Activated T-helper 17 cell treated with anti-CD3 and anti-CD28 coated beads, Interleukin-2, amount 50 U/mL, for 72 hours (primary cell): ENCODE measurements at regions not wholly inside any gene's neighbourhood (a gene's known extent, or its start where the extent isn't known, plus 50 kb on each side); places are given as distances from the start of the nearest gene placed in this dataset.

Experiments used
- ATAC-seq: fragments of 150-1000 bp; cut with Tn5 transposase; replicated peaks from 2 replicates; pipeline ENCODE4 v1.10.0; 2021; ENCODE audit warnings: mild to moderate bottlenecking, moderate library complexity
- H3K27ac Mint-ChIP-seq: one replicate; pipeline ENCODE4 v1.8.0; 2022; ENCODE audit warnings: mixed read lengths
- H3K27me3 Mint-ChIP-seq: one replicate; pipeline ENCODE4 v1.8.0; 2022; ENCODE audit warnings: mixed read lengths
- H3K36me3 Mint-ChIP-seq: one replicate; pipeline ENCODE4 v1.8.0; 2022; ENCODE audit warnings: low read depth, mild to moderate bottlenecking, mixed read lengths
- H3K4me1 Mint-ChIP-seq: one replicate; pipeline ENCODE4 v1.8.0; 2022; ENCODE audit warnings: mixed read lengths
- H3K4me3 Mint-ChIP-seq: one replicate; pipeline ENCODE4 v1.8.0; 2022; ENCODE audit warnings: mild to moderate bottlenecking, mixed read lengths
- H3K9me3 Mint-ChIP-seq: one replicate; pipeline ENCODE4 v1.8.0; 2022; ENCODE audit warnings: mixed read lengths

- Mint-ChIP-seq H3K27ac (no peak overlapping the region), H3K4me3 (no peak overlapping the region), H3K27me3 (no peaks in the 10 kb centered on the region), H3K9me3 (peaks cover 6% of the 10 kb centered on the region), H3K36me3 (no peaks in the 10 kb centered on the region), H3K4me1 (no peaks in the 10 kb centered on the region)
- ATAC-seq: no peak
Measured at GRCh38 chr1:216905137-216905536, 181.9 kb upstream of the ESRRG start.

- H3K27me3 Mint-ChIP-seq: no peaks in the 10 kb centered on the region
- H3K27ac Mint-ChIP-seq: no peak overlapping the region
- no peaks in the 10 kb centered on the region for H3K36me3 Mint-ChIP-seq
- no peaks in the 10 kb centered on the region for H3K4me1 Mint-ChIP-seq
- H3K4me3 Mint-ChIP-seq: no peak overlapping the region
- peaks cover 6% of the 10 kb centered on the region for H3K9me3 Mint-ChIP-seq
- ATAC-seq: no peak
Measured at GRCh38 chr1:216904471-216904870, 181.2 kb upstream of the ESRRG start.

GRCh38 chr1:216903382-216903740, 180.1 kb upstream of the ESRRG start:
- Mint-ChIP-seq H3K4me1 (no peaks in the 10 kb centered on the region), H3K27me3 (no peaks in the 10 kb centered on the region), H3K36me3 (no peaks in the 10 kb centered on the region), H3K9me3 (peaks cover 6% of the 10 kb centered on the region), H3K27ac (no peak overlapping the region), H3K4me3 (no peak overlapping the region)
- no peak for ATAC-seq

GRCh38 chr1:216902669-216903381, 179.6 kb upstream of the ESRRG start:
- peaks cover 6% of the 10 kb centered on the region for H3K9me3 Mint-ChIP-seq
- H3K27me3 Mint-ChIP-seq: no peaks in the 10 kb centered on the region
- no peak overlapping the region for H3K4me3 Mint-ChIP-seq
- no peak overlapping the region for H3K27ac Mint-ChIP-seq
- no peaks in the 10 kb centered on the region for H3K4me1 Mint-ChIP-seq
- no peak for ATAC-seq
- H3K36me3 Mint-ChIP-seq: no peaks in the 10 kb centered on the region

GRCh38 chr1:216900116-216900620, 176.9 kb upstream of the ESRRG start:
- H3K4me3 Mint-ChIP-seq: no peak overlapping the region
- H3K27me3 Mint-ChIP-seq: no peaks in the 10 kb centered on the region
- no peak for ATAC-seq
- H3K9me3 Mint-ChIP-seq: peaks cover 9% of the 10 kb centered on the region
- H3K27ac Mint-ChIP-seq: no peak overlapping the region
- H3K4me1 Mint-ChIP-seq: no peaks in the 10 kb centered on the region
- H3K36me3 Mint-ChIP-seq: no peaks in the 10 kb centered on the region

GRCh38 chr1:216898801-216899200, 175.6 kb upstream of the ESRRG start:
- H3K4me3 Mint-ChIP-seq: no peak overlapping the region
- peaks cover 9% of the 10 kb centered on the region for H3K9me3 Mint-ChIP-seq
- no peaks in the 10 kb centered on the region for H3K27me3 Mint-ChIP-seq
- no peaks in the 10 kb centered on the region for H3K36me3 Mint-ChIP-seq
- ATAC-seq: no peak
- H3K4me1 Mint-ChIP-seq: no peaks in the 10 kb centered on the region
- H3K27ac Mint-ChIP-seq: no peak overlapping the region

GRCh38 chr1:216896146-216896545, 172.9 kb upstream of the ESRRG start:
- no peak overlapping the region for H3K4me3 Mint-ChIP-seq
- H3K27me3 Mint-ChIP-seq: no peaks in the 10 kb centered on the region
- H3K4me1 Mint-ChIP-seq: no peaks in the 10 kb centered on the region
- peaks cover 3% of the 10 kb centered on the region for H3K9me3 Mint-ChIP-seq
- no peak for ATAC-seq
- no peaks in the 10 kb centered on the region for H3K36me3 Mint-ChIP-seq
- no peak overlapping the region for H3K27ac Mint-ChIP-seq

- ATAC-seq: no peak
- H3K4me3 Mint-ChIP-seq: no peak overlapping the region
- H3K9me3 Mint-ChIP-seq: peaks cover 3% of the 10 kb centered on the region
Measured at GRCh38 chr1:216894494-216894893, 171.3 kb upstream of the ESRRG start.

GRCh38 chr1:216892581-216893160, 169.4 kb upstream of the ESRRG start:
- Mint-ChIP-seq H3K36me3 (no peaks in the 10 kb centered on the region), H3K4me3 (no peak overlapping the region), H3K27ac (no peak overlapping the region), H3K27me3 (no peaks in the 10 kb centered on the region), H3K4me1 (no peaks in the 10 kb centered on the region), H3K9me3 (peaks cover 3% of the 10 kb centered on the region)
- ATAC-seq: no peak

More at GRCh38 chr1:216894494-216894893, 171.3 kb upstream of the ESRRG start:
- Mint-ChIP-seq H3K36me3 (no peaks in the 10 kb centered on the region), H3K27ac (no peak overlapping the region), H3K4me1 (no peaks in the 10 kb centered on the region), H3K27me3 (no peaks in the 10 kb centered on the region)

GRCh38 chr1:216890871-216891270, 167.6 kb upstream of the ESRRG start:
- Mint-ChIP-seq H3K27ac (no peak overlapping the region), H3K36me3 (no peaks in the 10 kb centered on the region), H3K9me3 (peaks cover 7% of the 10 kb centered on the region), H3K4me3 (no peak overlapping the region), H3K4me1 (no peaks in the 10 kb centered on the region), H3K27me3 (no peaks in the 10 kb centered on the region)
- no peak for ATAC-seq

GRCh38 chr1:216888731-216889130, 165.5 kb upstream of the ESRRG start:
- ATAC-seq: no peak
- no peaks in the 10 kb centered on the region for H3K4me1 Mint-ChIP-seq
- H3K9me3 Mint-ChIP-seq: peaks cover 10% of the 10 kb centered on the region

GRCh38 chr1:216887032-216887431, 163.8 kb upstream of the ESRRG start:
- peaks cover 14% of the 10 kb centered on the region for H3K9me3 Mint-ChIP-seq
- H3K27ac Mint-ChIP-seq: no peak overlapping the region
- no peak for ATAC-seq
- no peaks in the 10 kb centered on the region for H3K27me3 Mint-ChIP-seq
- no peak overlapping the region for H3K4me3 Mint-ChIP-seq
- H3K36me3 Mint-ChIP-seq: no peaks in the 10 kb centered on the region
- no peaks in the 10 kb centered on the region for H3K4me1 Mint-ChIP-seq

More at GRCh38 chr1:216888731-216889130, 165.5 kb upstream of the ESRRG start:
- Mint-ChIP-seq H3K36me3 (no peaks in the 10 kb centered on the region), H3K27me3 (no peaks in the 10 kb centered on the region), H3K4me3 (no peak overlapping the region), H3K27ac (no peak overlapping the region)

GRCh38 chr1:216884614-216885229, 161.5 kb upstream of the ESRRG start:
- no peak for ATAC-seq
- H3K4me3 Mint-ChIP-seq: no peak overlapping the region
- H3K4me1 Mint-ChIP-seq: no peaks in the 10 kb centered on the region
- H3K9me3 Mint-ChIP-seq: peaks cover 15% of the 10 kb centered on the region
- no peaks in the 10 kb centered on the region for H3K27me3 Mint-ChIP-seq
- H3K27ac Mint-ChIP-seq: no peak overlapping the region
- no peaks in the 10 kb centered on the region for H3K36me3 Mint-ChIP-seq

GRCh38 chr1:216883518-216883917, 160.3 kb upstream of the ESRRG start:
- no peaks in the 10 kb centered on the region for H3K36me3 Mint-ChIP-seq
- no peak overlapping the region for H3K27ac Mint-ChIP-seq
- H3K27me3 Mint-ChIP-seq: no peaks in the 10 kb centered on the region
- peaks cover 15% of the 10 kb centered on the region for H3K9me3 Mint-ChIP-seq
- no peak overlapping the region for H3K4me3 Mint-ChIP-seq
- ATAC-seq: no peak
- H3K4me1 Mint-ChIP-seq: no peaks in the 10 kb centered on the region

GRCh38 chr1:216881695-216882094, 158.5 kb upstream of the ESRRG start:
- Mint-ChIP-seq H3K4me1 (no peaks in the 10 kb centered on the region), H3K36me3 (no peaks in the 10 kb centered on the region), H3K4me3 (no peak overlapping the region), H3K9me3 (peaks cover 15% of the 10 kb centered on the region), H3K27ac (no peak overlapping the region), H3K27me3 (no peaks in the 10 kb centered on the region)
- no peak for ATAC-seq
